ENCODE measurements at regions not wholly inside any gene's neighbourhood (a gene's known extent, or its start where the extent isn't known, plus 50 kb on each side); places are given as distances from the start of the nearest gene placed in this dataset.

GRCh38 chr7:111676167-111676566, 113.9 kb upstream of the IMMP2L start:
- H3K36me3 ChIP-seq: no peaks in the 10 kb centered on the region
- H3K27me3 ChIP-seq: peaks cover 61% of the 10 kb centered on the region
- no peak overlapping the region for H3K4me3 ChIP-seq
- no peaks in the 10 kb centered on the region for H3K4me1 ChIP-seq (ENCODE audit: low read depth)
- no peak for DNase-seq (ENCODE audit: low read depth in 1 of 2, low spot score in 1 of 2)
- no peak overlapping the region for H3K27ac ChIP-seq
- no peak for TF ChIP-seq CTCF (IDR thresholded peaks at IDR 0.05; ENCODE audit: low read depth, low read length)
- H3K9me3 ChIP-seq (ENCODE audit: low read depth): no peaks in the 10 kb centered on the region

GRCh38 chr7:111672901-111673300, 110.6 kb upstream of the IMMP2L start:
- TF ChIP-seq CTCF (IDR thresholded peaks at IDR 0.05; ENCODE audit: low read depth, low read length): no peak
- Histone ChIP-seq H3K4me1 (ENCODE audit: low read depth) (no peaks in the 10 kb centered on the region), H3K27ac (no peak overlapping the region), H3K4me3 (no peak overlapping the region), H3K27me3 (peaks cover 77% of the 10 kb centered on the region), H3K36me3 (no peaks in the 10 kb centered on the region), H3K9me3 (ENCODE audit: low read depth) (no peaks in the 10 kb centered on the region)
- no peak for DNase-seq (ENCODE audit: low read depth in 1 of 2, low spot score in 1 of 2)

- H3K36me3 ChIP-seq: no peaks in the 10 kb centered on the region
- H3K4me1 ChIP-seq (ENCODE audit: low read depth): no peaks in the 10 kb centered on the region
- H3K4me3 ChIP-seq: no peak overlapping the region
- no peaks in the 10 kb centered on the region for H3K9me3 ChIP-seq (ENCODE audit: low read depth)
- H3K27me3 ChIP-seq: peaks cover 77% of the 10 kb centered on the region
- no peak for TF ChIP-seq CTCF (IDR thresholded peaks at IDR 0.05; ENCODE audit: low read depth, low read length)
- H3K27ac ChIP-seq: no peak overlapping the region
- no peak for DNase-seq (ENCODE audit: low read depth in 1 of 2, low spot score in 1 of 2)
These were observed 109.6 kb upstream of the IMMP2L start for GRCh38 chr7:111671927-111672326.

- H3K27ac ChIP-seq: no peak overlapping the region
- H3K27me3 ChIP-seq: peaks cover 76% of the 10 kb centered on the region
- H3K4me1 ChIP-seq (ENCODE audit: low read depth): no peaks in the 10 kb centered on the region
- no peaks in the 10 kb centered on the region for H3K9me3 ChIP-seq (ENCODE audit: low read depth)
- TF ChIP-seq CTCF (IDR thresholded peaks at IDR 0.05; ENCODE audit: low read depth, low read length): no peak
- no peaks in the 10 kb centered on the region for H3K36me3 ChIP-seq
- no peak for DNase-seq (ENCODE audit: low read depth in 1 of 2, low spot score in 1 of 2)
- no peak overlapping the region for H3K4me3 ChIP-seq
These were observed 106.4 kb upstream of the IMMP2L start for GRCh38 chr7:111668711-111669110.

GRCh38 chr7:111667488-111667887, 105.2 kb upstream of the IMMP2L start:
- Histone ChIP-seq H3K27me3 (peaks cover 79% of the 10 kb centered on the region), H3K9me3 (ENCODE audit: low read depth) (no peaks in the 10 kb centered on the region), H3K4me1 (ENCODE audit: low read depth) (no peaks in the 10 kb centered on the region), H3K36me3 (no peaks in the 10 kb centered on the region), H3K4me3 (no peak overlapping the region), H3K27ac (no peak overlapping the region)
- DNase-seq (ENCODE audit: low read depth in 1 of 2, low spot score in 1 of 2): no peak
- no peak for TF ChIP-seq CTCF (IDR thresholded peaks at IDR 0.05; ENCODE audit: low read depth, low read length)

- Histone ChIP-seq H3K4me3 (no peak overlapping the region), H3K27ac (no peak overlapping the region), H3K36me3 (no peaks in the 10 kb centered on the region), H3K9me3 (ENCODE audit: low read depth) (no peaks in the 10 kb centered on the region), H3K4me1 (ENCODE audit: low read depth) (no peaks in the 10 kb centered on the region), H3K27me3 (peaks cover 79% of the 10 kb centered on the region)
- TF ChIP-seq CTCF (IDR thresholded peaks at IDR 0.05; ENCODE audit: low read depth, low read length): no peak
- DNase-seq (ENCODE audit: low read depth in 1 of 2, low spot score in 1 of 2): no peak
These were observed 104.0 kb upstream of the IMMP2L start for GRCh38 chr7:111666260-111666659.

All from cardiac muscle cell (in vitro differentiated cells and primary cell).